H9 (cell line): ENCODE measurements at regions not wholly inside any gene's neighbourhood (a gene's known extent, or its start where the extent isn't known, plus 50 kb on each side); places are given as distances from the start of the nearest gene placed in this dataset.
"Not testable (repeated sequence)": the region's sequence is repeated elsewhere in the genome, so short reads cannot be mapped to it uniquely, and the experiment has no call there.

Experiments used
- DNase-seq: peaks from one replicate; pipeline ENCODE4 v3.0.0-alpha.2; 2017
- H2AFZ ChIP-seq: one replicate; pipeline ENCODE4 v1.6.1; 2013; ENCODE audit warnings: mild to moderate bottlenecking, low read length, control low read depth, moderate library complexity
- H2AK5ac ChIP-seq: 2 replicates; pipeline ENCODE4 v1.6.1; 2013; ENCODE audit warnings: low read length, control low read depth, mixed read lengths; ENCODE audit not compliant: insufficient read length
- H2BK120ac ChIP-seq: one replicate; pipeline ENCODE4 v1.6.1; 2013; ENCODE audit warnings: low read depth, mild to moderate bottlenecking, low read length, control low read depth, inconsistent platforms; ENCODE audit not compliant: poor library complexity, severe bottlenecking
- H2BK12ac ChIP-seq: 2 replicates; pipeline ENCODE4 v1.6.1; 2013; ENCODE audit warnings: low read length, control low read depth, mixed read lengths, low read depth; ENCODE audit not compliant: insufficient read length
- H2BK15ac ChIP-seq: 2 replicates; pipeline ENCODE4 v1.6.1; 2013; ENCODE audit warnings: low read depth, low read length, control low read depth
- H2BK20ac ChIP-seq: one replicate; pipeline ENCODE4 v1.6.1; 2013; ENCODE audit warnings: low read depth, mild to moderate bottlenecking, low read length, control low read depth, inconsistent platforms; ENCODE audit not compliant: poor library complexity, severe bottlenecking
- H2BK5ac ChIP-seq: 2 replicates; pipeline ENCODE4 v1.6.1; 2013; ENCODE audit warnings: low read length, control low read depth, mixed read lengths; ENCODE audit not compliant: insufficient read length
- H3K14ac ChIP-seq: 2 replicates; pipeline ENCODE4 v1.6.1; 2013; ENCODE audit warnings: low read length, control low read depth; ENCODE audit not compliant: insufficient read depth
- H3K18ac ChIP-seq: 2 replicates; pipeline ENCODE4 v1.6.1; 2013; ENCODE audit warnings: low read depth, mild to moderate bottlenecking, mixed read lengths, low read length, control low read depth; ENCODE audit not compliant: insufficient read length
- H3K23ac ChIP-seq: 2 replicates; pipeline ENCODE4 v1.6.1; 2013; ENCODE audit warnings: low read length, control low read depth, mixed read lengths, low read depth; ENCODE audit not compliant: insufficient read length
- H3K23me2 ChIP-seq: 2 replicates; pipeline ENCODE4 v1.6.1; 2013; ENCODE audit warnings: low read depth, mild to moderate bottlenecking, mixed read lengths, low read length, control low read depth; ENCODE audit not compliant: insufficient read length, poor library complexity, severe bottlenecking
- H3K27ac ChIP-seq: 2 replicates; pipeline ENCODE4 v1.5.1; 2013; ENCODE audit warnings: low read length, control low read depth, mixed read lengths, low read depth; ENCODE audit not compliant: insufficient read length
- H3K27me3 ChIP-seq: 2 replicates; pipeline ENCODE4 v1.6.1; 2013; ENCODE audit warnings: low read length, control low read depth, inconsistent platforms; ENCODE audit not compliant: insufficient read depth
- H3K4ac ChIP-seq: 2 replicates; pipeline ENCODE4 v1.6.1; 2013; ENCODE audit warnings: low read depth, mild to moderate bottlenecking, control low read depth, inconsistent platforms, low read length, moderate library complexity
- H3K4me1 ChIP-seq: 2 replicates; pipeline ENCODE4 v1.6.1; 2013; ENCODE audit warnings: low read length, control low read depth, inconsistent platforms; ENCODE audit not compliant: insufficient read depth
- H3K4me2 ChIP-seq: 2 replicates; pipeline ENCODE4 v1.6.1; 2013; ENCODE audit warnings: low read length, control low read depth, mixed read lengths; ENCODE audit not compliant: insufficient read length, insufficient read depth
- H3K56ac ChIP-seq: 2 replicates; pipeline ENCODE4 v1.6.1; 2013; ENCODE audit warnings: low read depth, mild to moderate bottlenecking, mixed read lengths, low read length, control low read depth; ENCODE audit not compliant: insufficient read length
- H3K79me1 ChIP-seq: 2 replicates; pipeline ENCODE4 v1.6.1; 2013; ENCODE audit warnings: low read depth, mild to moderate bottlenecking, moderate library complexity, low read length, control low read depth, inconsistent platforms; ENCODE audit not compliant: insufficient read depth, poor library complexity, severe bottlenecking
- H3K79me2 ChIP-seq: 2 replicates; pipeline ENCODE4 v1.6.1; 2013; ENCODE audit warnings: low read length, control low read depth, inconsistent platforms; ENCODE audit not compliant: insufficient read depth
- H3K9ac ChIP-seq: 2 replicates; pipeline ENCODE4 v1.6.1; 2013; ENCODE audit warnings: low read length, control low read depth, mixed read lengths; ENCODE audit not compliant: insufficient read length; ENCODE audit errors: extremely low read depth
- H3K9me3 ChIP-seq: one replicate; pipeline ENCODE4 v1.6.1; 2013; ENCODE audit warnings: low read depth, low read length, inconsistent platforms; ENCODE audit not compliant: control insufficient read depth
- H3T11ph ChIP-seq: one replicate; pipeline ENCODE4 v1.6.1; 2013; ENCODE audit warnings: mild to moderate bottlenecking, low read length, control low read depth, inconsistent platforms
- H4K20me1 ChIP-seq: one replicate; pipeline ENCODE4 v1.6.1; 2013; ENCODE audit not compliant: control insufficient read depth, insufficient read length, insufficient read depth
- H4K5ac ChIP-seq: 2 replicates; pipeline ENCODE4 v1.6.1; 2013; ENCODE audit warnings: low read depth, mild to moderate bottlenecking, mixed read lengths, low read length, control low read depth; ENCODE audit not compliant: insufficient read length
- H4K8ac ChIP-seq: replicated peaks from 2 replicates; pipeline ENCODE4 v1.6.1; 2013; ENCODE audit warnings: low read length, control low read depth, mixed read lengths, low read depth; ENCODE audit not compliant: insufficient read length
- H4K91ac ChIP-seq: 2 replicates; pipeline ENCODE4 v1.6.1; 2013; ENCODE audit warnings: low read depth, mild to moderate bottlenecking, moderate library complexity, mixed read lengths, low read length, control low read depth; ENCODE audit not compliant: insufficient read length
- H3K27ac Mint-ChIP-seq, 3 experiments: 2 replicates in 2 of 3; 3 replicates in 1 of 3; pipeline ENCODE4 v1.8.0; 2020 to 2021; ENCODE audit warnings: mixed read lengths in 3 of 3, mild to moderate bottlenecking in 1 of 3, moderate library complexity in 1 of 3
- H3K27me3 Mint-ChIP-seq: 2 replicates; pipeline ENCODE4 v1.8.0; 2021; ENCODE audit warnings: low read depth, mild to moderate bottlenecking, moderate library complexity, mixed read lengths
- H3K36me3 Mint-ChIP-seq, 3 experiments: 2 replicates in 2 of 3; 3 replicates in 1 of 3; pipeline ENCODE4 v1.8.0; 2020 to 2021; ENCODE audit warnings: low read depth in 3 of 3, mixed read lengths in 3 of 3; ENCODE audit not compliant: insufficient read depth in 1 of 3
- H3K4me1 Mint-ChIP-seq, 2 experiments: 2 replicates each; pipeline ENCODE4 v1.8.0; 2020; ENCODE audit warnings: mixed read lengths in 2 of 2
- H3K4me3 Mint-ChIP-seq, 2 experiments: 2 replicates in 1 of 2; 3 replicates in 1 of 2; pipeline ENCODE4 v1.8.0; 2020 to 2021; ENCODE audit warnings: mild to moderate bottlenecking in 2 of 2, mixed read lengths in 2 of 2, moderate library complexity in 1 of 2
- H3K9me3 Mint-ChIP-seq, 2 experiments: 2 replicates in 1 of 2; 3 replicates in 1 of 2; pipeline ENCODE4 v1.8.0; 2020; ENCODE audit warnings: mild to moderate bottlenecking in 2 of 2, mixed read lengths in 2 of 2, moderate library complexity in 1 of 2
- WGBS: extraction: QIAGEN DNeasy Blood & Tissue Kit; methylation state at CpG from one replicate; pipeline ENCODE4 v1.1.7; 2013; ENCODE audit warnings: missing lambda C conversion rate, low lambda C conversion rate, mixed read lengths; ENCODE audit not compliant: insufficient read length; ENCODE audit errors: extremely low coverage; 5-methylcytosine and 5-hydroxymethylcytosine counted together
- TF ChIP-seq, protein P1 (sequence below): fragments of 200-600 bp; sonication (generic); conservative IDR thresholded peaks from 3 replicates; pipeline ENCODE4 v1.8.0; 2021; ENCODE audit warnings: antibody characterized with exemption, mild to moderate bottlenecking

- Histone ChIP-seq H3K27me3 (no peaks in the 10 kb centered on the region), H3K79me2 (no peaks in the 10 kb centered on the region), H2BK15ac (no peak overlapping the region), H3K23ac (no peak overlapping the region), H3K4me1 (no peaks in the 10 kb centered on the region), H3K23me2 (no peaks in the 10 kb centered on the region), H2BK120ac (no peak overlapping the region), H2AFZ (no peak overlapping the region), H4K20me1 (no peaks in the 10 kb centered on the region), H3K4me2 (no peak overlapping the region), H4K5ac (no peak overlapping the region), H3K18ac (no peak overlapping the region), H3K56ac (no peak overlapping the region), H3K9me3 (peaks cover 6% of the 10 kb centered on the region), H4K8ac (no peak overlapping the region), H3K14ac (no peak overlapping the region), H2BK5ac (no peak overlapping the region), H4K91ac (no peak overlapping the region), H3T11ph (no peak overlapping the region), H3K9ac (no peak overlapping the region), H2AK5ac (no peak overlapping the region), H3K4ac (no peak overlapping the region), H3K79me1 (no peaks in the 10 kb centered on the region), H3K27ac (no peak overlapping the region), H2BK12ac (no peak overlapping the region), H2BK20ac (no peak overlapping the region)
- Mint-ChIP-seq H3K9me3 (peaks cover 19 to 22% of the 10 kb centered on the region in 2 experiments), H3K4me3 (no peak overlapping the region), H3K36me3 (peaks cover 7 to 20% (median 9%) of the 10 kb centered on the region in 3 experiments), H3K4me1 (no peaks in the 10 kb centered on the region), H3K27me3 (no peaks in the 10 kb centered on the region), H3K27ac (no peak overlapping the region)
- TF ChIP-seq, protein P1, sequence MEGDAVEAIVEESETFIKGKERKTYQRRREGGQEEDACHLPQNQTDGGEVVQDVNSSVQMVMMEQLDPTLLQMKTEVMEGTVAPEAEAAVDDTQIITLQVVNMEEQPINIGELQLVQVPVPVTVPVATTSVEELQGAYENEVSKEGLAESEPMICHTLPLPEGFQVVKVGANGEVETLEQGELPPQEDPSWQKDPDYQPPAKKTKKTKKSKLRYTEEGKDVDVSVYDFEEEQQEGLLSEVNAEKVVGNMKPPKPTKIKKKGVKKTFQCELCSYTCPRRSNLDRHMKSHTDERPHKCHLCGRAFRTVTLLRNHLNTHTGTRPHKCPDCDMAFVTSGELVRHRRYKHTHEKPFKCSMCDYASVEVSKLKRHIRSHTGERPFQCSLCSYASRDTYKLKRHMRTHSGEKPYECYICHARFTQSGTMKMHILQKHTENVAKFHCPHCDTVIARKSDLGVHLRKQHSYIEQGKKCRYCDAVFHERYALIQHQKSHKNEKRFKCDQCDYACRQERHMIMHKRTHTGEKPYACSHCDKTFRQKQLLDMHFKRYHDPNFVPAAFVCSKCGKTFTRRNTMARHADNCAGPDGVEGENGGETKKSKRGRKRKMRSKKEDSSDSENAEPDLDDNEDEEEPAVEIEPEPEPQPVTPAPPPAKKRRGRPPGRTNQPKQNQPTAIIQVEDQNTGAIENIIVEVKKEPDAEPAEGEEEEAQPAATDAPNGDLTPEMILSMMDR: no peak
- DNase-seq: no peak
- WGBS: no CpG with 5 or more reads among the region's 2 CpGs
Observed at GRCh38 chr3:153373606-153374005, 211.6 kb downstream of the RAP2B start.

DNA sequence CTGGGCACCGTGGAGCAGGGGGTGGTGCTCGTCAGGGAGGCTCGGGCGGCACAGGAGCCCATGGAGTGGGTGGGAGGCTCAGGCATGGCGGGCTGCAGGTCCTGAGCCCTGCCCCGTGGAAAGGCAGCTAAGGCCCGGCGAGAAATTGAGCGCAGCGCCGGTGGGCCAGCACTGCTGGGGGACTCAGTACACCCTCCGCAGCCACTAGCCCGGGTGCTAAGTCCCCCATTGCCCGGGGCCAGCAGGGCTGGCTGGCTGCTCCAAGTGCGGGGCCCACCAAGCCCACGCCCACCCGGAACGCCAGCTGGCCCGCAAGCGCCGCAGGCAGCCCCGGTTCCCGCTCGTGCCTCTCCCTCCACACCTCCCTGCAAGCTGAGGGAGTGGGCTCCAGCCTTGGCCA is 216.3 kb downstream of the RAP2B start:
- H3K4me3 Mint-ChIP-seq, H3K14ac ChIP-seq, H2BK15ac ChIP-seq, H3K4me1 Mint-ChIP-seq, H4K5ac ChIP-seq, H3K9ac ChIP-seq, H3K23ac ChIP-seq, H3K9me3 Mint-ChIP-seq, H2BK5ac ChIP-seq, H2AK5ac ChIP-seq, H4K91ac ChIP-seq, H3K56ac ChIP-seq, DNase-seq, H3K18ac ChIP-seq, H4K20me1 ChIP-seq, H2BK120ac ChIP-seq, H3K79me2 ChIP-seq, H3K4ac ChIP-seq, H2BK20ac ChIP-seq, H4K8ac ChIP-seq, H2AFZ ChIP-seq, H3T11ph ChIP-seq, H3K27me3 ChIP-seq, H3K4me2 ChIP-seq, H3K27ac ChIP-seq, H3K4me1 ChIP-seq, H3K27ac Mint-ChIP-seq, H3K27me3 Mint-ChIP-seq, H3K36me3 Mint-ChIP-seq, H3K79me1 ChIP-seq, H2BK12ac ChIP-seq, H3K23me2 ChIP-seq, H3K9me3 ChIP-seq: not testable (repeated sequence)
- WGBS: no CpG with 5 or more reads among the region's 24 CpGs
